Mesendoderm (in vitro differentiated cells): ENCODE measurements at regions not wholly inside any gene's neighbourhood (a gene's known extent, or its start where the extent isn't known, plus 50 kb on each side); places are given as distances from the start of the nearest gene placed in this dataset.

Source experiments
- DNase-seq: peaks from one replicate; pipeline ENCODE4 v3.0.0; 2013
- H2AK5ac ChIP-seq: 2 replicates; pipeline ENCODE4 v1.6.1; 2013; ENCODE audit warnings: low read length, inconsistent platforms
- H2BK120ac ChIP-seq: 2 replicates; pipeline ENCODE4 v1.6.1; 2013; ENCODE audit warnings: low read depth, mild to moderate bottlenecking, low read length, moderate library complexity, mixed read lengths
- H2BK15ac ChIP-seq: replicated peaks from 2 replicates; pipeline ENCODE4 v1.6.1; 2013; ENCODE audit warnings: low read depth, mild to moderate bottlenecking, moderate library complexity
- H2BK5ac ChIP-seq: 2 replicates; pipeline ENCODE4 v1.6.1; 2013; ENCODE audit warnings: low read length, inconsistent platforms
- H3K18ac ChIP-seq: 2 replicates; pipeline ENCODE4 v1.6.1; 2013; ENCODE audit warnings: mild to moderate bottlenecking, low read length, mixed read lengths
- H3K23ac ChIP-seq: one replicate; pipeline ENCODE4 v1.6.1; 2013; ENCODE audit warnings: low read length
- H3K27ac ChIP-seq: 2 replicates; pipeline ENCODE4 v1.5.1; 2013; ENCODE audit warnings: low read depth, mild to moderate bottlenecking, inconsistent platforms, low read length, moderate library complexity
- H3K27me3 ChIP-seq: 2 replicates; pipeline ENCODE4 v1.6.1; 2013; ENCODE audit warnings: low read length, control low read depth, mild to moderate bottlenecking, inconsistent platforms; ENCODE audit not compliant: insufficient read depth, poor library complexity
- H3K36me3 ChIP-seq: 2 replicates; pipeline ENCODE4 v1.6.1; 2013; ENCODE audit warnings: low read length, inconsistent platforms; ENCODE audit not compliant: control insufficient read depth, insufficient read depth
- H3K4ac ChIP-seq: one replicate; pipeline ENCODE4 v1.6.1; 2013; ENCODE audit warnings: low read depth, mild to moderate bottlenecking, low read length, moderate library complexity
- H3K4me1 ChIP-seq: 2 replicates; pipeline ENCODE4 v1.6.1; 2013; ENCODE audit warnings: low read depth, low read length, inconsistent platforms; ENCODE audit not compliant: control insufficient read depth
- H3K4me2 ChIP-seq: 2 replicates; pipeline ENCODE4 v1.6.1; 2013; ENCODE audit warnings: low read length
- H3K4me3 ChIP-seq: 2 replicates; pipeline ENCODE4 v1.5.1; 2013; ENCODE audit warnings: mild to moderate bottlenecking, low read length
- H3K56ac ChIP-seq: one replicate; pipeline ENCODE4 v1.6.1; 2013; ENCODE audit warnings: low read length
- H3K79me1 ChIP-seq: 2 replicates; pipeline ENCODE4 v1.6.1; 2013; ENCODE audit warnings: low read length, inconsistent platforms
- H3K79me2 ChIP-seq: 2 replicates; pipeline ENCODE4 v1.6.1; 2013; ENCODE audit warnings: mild to moderate bottlenecking, low read length; ENCODE audit not compliant: control insufficient read depth, insufficient read depth
- H3K9ac ChIP-seq: 2 replicates; pipeline ENCODE4 v1.6.1; 2013; ENCODE audit warnings: low read length, inconsistent platforms
- H4K5ac ChIP-seq: one replicate; pipeline ENCODE4 v1.6.1; 2013; ENCODE audit warnings: low read length
- H4K8ac ChIP-seq: one replicate; pipeline ENCODE4 v1.6.1; 2013; ENCODE audit warnings: low read depth, mild to moderate bottlenecking, control low read depth, low read length, moderate library complexity
- WGBS: extraction: QIAGEN DNeasy Blood & Tissue Kit; methylation state at CpG from one replicate; pipeline ENCODE4 v1.1.7; 2013; ENCODE audit warnings: low lambda C conversion rate, missing lambda C conversion rate; ENCODE audit not compliant: insufficient coverage; ENCODE audit errors: extremely low coverage; 5-methylcytosine and 5-hydroxymethylcytosine counted together

- H3K4ac ChIP-seq = no peak overlapping the region
These were observed 437.1 kb upstream of the CTSO start for GRCh38 chr4:156390599-156391324.

GRCh38 chr4:156388826-156389225 is 435.2 kb upstream of the CTSO start:
- Histone ChIP-seq H3K9ac (no peak overlapping the region), H3K18ac (no peak overlapping the region), H4K5ac (no peak overlapping the region), H2BK15ac (no peak overlapping the region), H3K36me3 (no peaks in the 10 kb centered on the region), H3K4ac (no peak overlapping the region), H3K79me1 (no peaks in the 10 kb centered on the region), H2BK120ac (no peak overlapping the region), H3K4me1 (no peaks in the 10 kb centered on the region), H4K8ac (no peak overlapping the region), H3K4me3 (no peak overlapping the region), H3K79me2 (no peaks in the 10 kb centered on the region), H2AK5ac (no peak overlapping the region), H2BK5ac (no peak overlapping the region), H3K4me2 (no peak overlapping the region), H3K27ac (no peak overlapping the region), H3K56ac (no peak overlapping the region), H3K27me3 (no peaks in the 10 kb centered on the region), H3K23ac (no peak overlapping the region)
- WGBS = no CpG with 5 or more reads among the region's 3 CpGs
- DNase-seq = no peak

More at GRCh38 chr4:156390599-156391324, 437.1 kb upstream of the CTSO start:
- Histone ChIP-seq H3K27ac (no peak overlapping the region), H2BK5ac (no peak overlapping the region), H3K27me3 (no peaks in the 10 kb centered on the region), H2AK5ac (no peak overlapping the region), H3K9ac (no peak overlapping the region), H3K79me2 (no peaks in the 10 kb centered on the region), H3K56ac (no peak overlapping the region), H2BK120ac (no peak overlapping the region), H3K4me1 (no peaks in the 10 kb centered on the region), H3K4me2 (no peak overlapping the region), H3K23ac (no peak overlapping the region), H3K79me1 (no peaks in the 10 kb centered on the region), H3K36me3 (no peaks in the 10 kb centered on the region), H4K5ac (no peak overlapping the region), H4K8ac (no peak overlapping the region), H3K18ac (no peak overlapping the region), H3K4me3 (no peak overlapping the region), H2BK15ac (no peak overlapping the region)
- no peak for DNase-seq
- WGBS = no CpG with 5 or more reads among the region's 4 CpGs

- Histone ChIP-seq H3K4me2 (no peak overlapping the region), H3K27me3 (no peaks in the 10 kb centered on the region), H4K8ac (no peak overlapping the region), H3K56ac (no peak overlapping the region), H3K23ac (no peak overlapping the region), H3K36me3 (no peaks in the 10 kb centered on the region), H2BK15ac (no peak overlapping the region), H3K27ac (no peak overlapping the region), H3K4ac (no peak overlapping the region), H3K4me3 (no peak overlapping the region), H2BK5ac (no peak overlapping the region), H3K79me2 (no peaks in the 10 kb centered on the region), H3K4me1 (no peaks in the 10 kb centered on the region), H3K9ac (no peak overlapping the region), H3K18ac (no peak overlapping the region), H2BK120ac (no peak overlapping the region), H3K79me1 (no peaks in the 10 kb centered on the region), H2AK5ac (no peak overlapping the region), H4K5ac (no peak overlapping the region)
- DNase-seq = peak; percentile 66
- no CpG with 5 or more reads among the region's 8 CpGs for WGBS
These were observed 424.5 kb upstream of the CTSO start for GRCh38 chr4:156378033-156378665.

GRCh38 chr4:156377036-156377710 is 423.5 kb upstream of the CTSO start:
- Histone ChIP-seq H3K27me3 (no peaks in the 10 kb centered on the region), H3K9ac (no peak overlapping the region), H3K56ac (no peak overlapping the region), H3K36me3 (no peaks in the 10 kb centered on the region), H3K4me3 (no peak overlapping the region), H2AK5ac (no peak overlapping the region), H2BK15ac (no peak overlapping the region), H2BK5ac (no peak overlapping the region), H3K18ac (no peak overlapping the region), H3K4ac (no peak overlapping the region), H2BK120ac (no peak overlapping the region), H3K79me1 (no peaks in the 10 kb centered on the region), H4K8ac (no peak overlapping the region), H4K5ac (no peak overlapping the region), H3K79me2 (no peaks in the 10 kb centered on the region), H3K4me2 (no peak overlapping the region), H3K4me1 (no peaks in the 10 kb centered on the region), H3K27ac (no peak overlapping the region), H3K23ac (no peak overlapping the region)
- WGBS = 100% methylated on average over 1 of the region's 5 CpGs
- no peak for DNase-seq

GRCh38 chr4:156374894-156375293 is 421.2 kb upstream of the CTSO start:
- Histone ChIP-seq H4K8ac (no peak overlapping the region), H2AK5ac (no peak overlapping the region), H3K4ac (no peak overlapping the region), H3K56ac (no peak overlapping the region), H3K36me3 (no peaks in the 10 kb centered on the region), H4K5ac (no peak overlapping the region), H3K9ac (no peak overlapping the region), H3K27ac (no peak overlapping the region), H3K79me2 (no peaks in the 10 kb centered on the region), H2BK15ac (no peak overlapping the region), H3K18ac (no peak overlapping the region), H3K4me2 (no peak overlapping the region), H3K4me1 (no peaks in the 10 kb centered on the region), H2BK5ac (no peak overlapping the region), H3K79me1 (no peaks in the 10 kb centered on the region), H3K23ac (no peak overlapping the region), H2BK120ac (no peak overlapping the region), H3K4me3 (no peak overlapping the region), H3K27me3 (no peaks in the 10 kb centered on the region)
- no peak for DNase-seq
